ENCODE measurements at regions not wholly inside any gene's neighbourhood (a gene's known extent, or its start where the extent isn't known, plus 50 kb on each side); places are given as distances from the start of the nearest gene placed in this dataset.

- TF ChIP-seq CTCF (conservative IDR thresholded peaks at IDR 0.05): peak; percentile 76
- TF ChIP-seq ZFX (IDR thresholded peaks at IDR 0.05): no peak
Observed at GRCh38 chr22:44567846-44568493, 69.9 kb upstream of the RTL6 start.
